ENCODE measurements at regions not wholly inside any gene's neighbourhood (a gene's known extent, or its start where the extent isn't known, plus 50 kb on each side); places are given as distances from the start of the nearest gene placed in this dataset.

DNA sequence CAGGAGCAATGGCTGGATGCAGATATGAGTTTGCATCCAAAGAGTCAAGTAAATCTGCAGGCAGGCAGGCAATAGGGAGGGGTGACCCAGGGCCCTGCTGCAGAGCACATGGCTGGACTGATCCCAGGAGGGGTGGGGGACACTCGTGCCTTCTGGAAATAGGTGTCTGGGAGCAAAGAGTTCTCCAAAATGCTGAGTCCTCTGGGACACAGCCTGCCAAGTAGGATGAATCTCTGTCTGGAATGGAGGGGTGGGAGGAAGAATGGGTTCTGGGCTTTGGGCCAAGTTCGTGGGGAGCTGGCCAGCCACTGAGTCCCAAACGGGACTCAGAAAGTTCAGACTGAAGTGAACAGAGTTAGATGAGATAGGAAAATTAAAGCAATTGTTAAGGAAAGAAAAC lies 214.5 kb downstream of the MTHFS start:
- Histone ChIP-seq H3K4me3 (no peak overlapping the region), H3K27ac (no peak overlapping the region), H3K9me3 (no peaks in the 10 kb centered on the region), H3K36me3 (no peaks in the 10 kb centered on the region), H3K4me1 (no peaks in the 10 kb centered on the region), H3K27me3 (no peaks in the 10 kb centered on the region)
- intact Hi-C loops (cut with DNase I; ENCODE audit: low total_unique reads), result no loop called here
- DNase-seq (ENCODE audit: low spot score in 2 of 2), result no peak
- TF ChIP-seq, protein P1, sequence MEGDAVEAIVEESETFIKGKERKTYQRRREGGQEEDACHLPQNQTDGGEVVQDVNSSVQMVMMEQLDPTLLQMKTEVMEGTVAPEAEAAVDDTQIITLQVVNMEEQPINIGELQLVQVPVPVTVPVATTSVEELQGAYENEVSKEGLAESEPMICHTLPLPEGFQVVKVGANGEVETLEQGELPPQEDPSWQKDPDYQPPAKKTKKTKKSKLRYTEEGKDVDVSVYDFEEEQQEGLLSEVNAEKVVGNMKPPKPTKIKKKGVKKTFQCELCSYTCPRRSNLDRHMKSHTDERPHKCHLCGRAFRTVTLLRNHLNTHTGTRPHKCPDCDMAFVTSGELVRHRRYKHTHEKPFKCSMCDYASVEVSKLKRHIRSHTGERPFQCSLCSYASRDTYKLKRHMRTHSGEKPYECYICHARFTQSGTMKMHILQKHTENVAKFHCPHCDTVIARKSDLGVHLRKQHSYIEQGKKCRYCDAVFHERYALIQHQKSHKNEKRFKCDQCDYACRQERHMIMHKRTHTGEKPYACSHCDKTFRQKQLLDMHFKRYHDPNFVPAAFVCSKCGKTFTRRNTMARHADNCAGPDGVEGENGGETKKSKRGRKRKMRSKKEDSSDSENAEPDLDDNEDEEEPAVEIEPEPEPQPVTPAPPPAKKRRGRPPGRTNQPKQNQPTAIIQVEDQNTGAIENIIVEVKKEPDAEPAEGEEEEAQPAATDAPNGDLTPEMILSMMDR (IDR thresholded peaks at IDR 0.05), result no peak
- TF ChIP-seq POLR2A (IDR thresholded peaks at IDR 0.05) (no peak), POLR2AphosphoS5 (IDR thresholded peaks at IDR 0.05) (no peak)

DNA sequence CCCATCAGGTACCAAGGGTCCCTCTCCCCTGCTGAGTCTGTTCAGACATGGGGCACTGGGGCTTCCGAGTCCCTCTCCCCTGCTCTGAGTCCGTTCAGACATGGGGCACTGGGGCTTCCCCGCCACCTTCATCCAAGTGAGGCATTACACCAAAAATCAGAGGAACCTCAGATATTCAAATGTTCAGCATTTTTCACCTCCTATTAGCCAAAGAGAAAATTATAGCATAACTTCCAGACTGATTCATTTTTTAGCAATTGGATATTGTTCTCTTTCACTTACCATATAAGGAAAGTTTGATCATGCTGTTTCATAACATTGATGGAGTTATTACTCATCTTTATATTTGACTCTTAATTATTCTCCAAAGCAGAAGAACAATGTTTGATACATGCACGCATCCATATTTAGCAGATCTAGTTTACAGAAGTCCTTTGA lies 213.9 kb downstream of the MTHFS start:
- intact Hi-C loops (cut with DNase I; ENCODE audit: low total_unique reads), result no loop called here
- Histone ChIP-seq H3K4me1 (no peaks in the 10 kb centered on the region), H3K9me3 (no peaks in the 10 kb centered on the region), H3K27me3 (no peaks in the 10 kb centered on the region), H3K4me3 (no peak overlapping the region), H3K27ac (no peak overlapping the region), H3K36me3 (no peaks in the 10 kb centered on the region)
- no peak for DNase-seq (ENCODE audit: low spot score in 2 of 2)
- TF ChIP-seq POLR2A (IDR thresholded peaks at IDR 0.05), result no peak

DNA sequence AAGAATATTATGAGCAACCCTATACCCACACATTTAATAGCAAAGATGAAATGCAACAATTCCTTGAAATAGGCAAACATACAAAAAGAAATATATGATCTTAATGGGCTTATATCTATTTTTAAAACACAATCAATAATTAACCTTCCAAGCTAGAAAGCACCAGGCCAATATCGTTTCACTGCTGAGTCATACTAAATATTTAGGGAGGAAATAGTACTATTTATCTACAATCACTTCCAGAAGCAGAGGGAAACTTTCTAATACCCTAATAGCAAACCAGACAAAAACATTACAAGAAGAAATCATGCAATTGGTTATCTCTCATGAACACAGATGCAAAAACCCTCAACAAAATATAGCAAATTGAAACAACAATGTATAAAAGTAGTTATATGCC lies 207.8 kb downstream of the MTHFS start:
- Histone ChIP-seq H3K4me3 (no peak overlapping the region), H3K36me3 (no peaks in the 10 kb centered on the region), H3K4me1 (no peaks in the 10 kb centered on the region), H3K9me3 (peaks cover 7 to 21% of the 10 kb centered on the region in 2 donors), H3K27me3 (no peaks in the 10 kb centered on the region), H3K27ac (no peak overlapping the region)
- DNase-seq (ENCODE audit: low spot score in 2 of 2), result no peak
- no peak for TF ChIP-seq POLR2A (IDR thresholded peaks at IDR 0.05)
- intact Hi-C loops (cut with DNase I; ENCODE audit: low total_unique reads), result no loop called here

DNA sequence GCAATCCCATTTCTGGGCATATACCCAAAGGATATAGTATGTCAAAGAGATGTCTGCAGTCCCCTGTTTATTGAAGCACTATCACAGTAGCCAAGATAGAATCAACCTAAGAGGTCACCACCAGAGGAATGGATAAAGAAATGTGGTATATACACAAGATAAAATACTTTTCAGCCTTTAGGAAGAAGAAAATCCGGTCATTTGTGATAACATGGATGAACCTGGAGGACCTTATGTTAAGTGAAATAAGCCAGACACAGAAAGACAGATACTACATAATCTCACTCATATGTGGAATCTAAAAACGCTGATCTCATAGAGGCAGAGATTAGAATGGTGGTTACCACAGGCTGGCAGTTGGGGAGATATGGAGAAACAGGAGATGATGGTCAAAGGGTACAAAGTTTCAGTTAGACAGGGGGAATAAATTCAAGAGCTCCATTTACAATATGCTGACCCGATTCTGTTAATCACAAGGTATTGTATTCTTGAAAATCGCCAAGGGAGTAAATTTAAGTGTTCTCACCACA lies 195.8 kb downstream of the MTHFS start:
- no peak overlapping the region for H3K4me3 ChIP-seq
- TF ChIP-seq, protein P1 (IDR thresholded peaks at IDR 0.05), result no peak
- TF ChIP-seq POLR2A (IDR thresholded peaks at IDR 0.05) (no peak), POLR2AphosphoS5 (IDR thresholded peaks at IDR 0.05) (no peak)
- no peaks in the 10 kb centered on the region for H3K27me3 ChIP-seq
- DNase-seq (ENCODE audit: low spot score in 2 of 2), result no peak
- intact Hi-C loops (cut with DNase I; ENCODE audit: low total_unique reads), result no loop called here
- no peaks in the 10 kb centered on the region for H3K9me3 ChIP-seq
- no peaks in the 10 kb centered on the region for H3K4me1 ChIP-seq
- H3K36me3 ChIP-seq, result no peaks in the 10 kb centered on the region
- no peak overlapping the region for H3K27ac ChIP-seq

DNA sequence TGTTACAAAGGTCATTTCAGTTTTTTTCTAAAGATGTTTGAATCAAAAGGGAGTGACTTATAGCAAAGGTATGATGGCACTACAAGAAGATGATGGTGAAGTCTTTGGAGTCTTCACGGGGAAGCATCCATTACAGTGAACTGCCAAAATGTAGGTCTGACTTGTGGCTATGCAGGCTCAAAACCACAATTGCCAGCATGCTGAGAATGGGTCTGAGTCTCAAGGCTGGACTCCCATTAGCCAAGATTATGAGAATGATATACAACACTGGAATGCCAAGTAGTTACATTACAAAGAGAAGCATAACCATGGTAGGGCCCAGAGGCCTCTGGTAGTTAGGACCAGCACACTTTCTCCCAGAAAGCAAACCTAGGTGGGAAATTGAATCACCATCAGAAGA lies 194.2 kb downstream of the MTHFS start:
- no peak for DNase-seq (ENCODE audit: low spot score in 2 of 2)
- Histone ChIP-seq H3K4me1 (no peaks in the 10 kb centered on the region), H3K4me3 (no peak overlapping the region), H3K9me3 (peaks cover 0 to 6% of the 10 kb centered on the region in 2 donors), H3K27ac (no peak overlapping the region), H3K27me3 (no peaks in the 10 kb centered on the region), H3K36me3 (no peaks in the 10 kb centered on the region)
- TF ChIP-seq, protein P1 (IDR thresholded peaks at IDR 0.05), result no peak
- TF ChIP-seq POLR2A (IDR thresholded peaks at IDR 0.05), result no peak
- TF ChIP-seq POLR2AphosphoS5 (IDR thresholded peaks at IDR 0.05), result no peak
- intact Hi-C loops (cut with DNase I; ENCODE audit: low total_unique reads), result no loop called here

DNA sequence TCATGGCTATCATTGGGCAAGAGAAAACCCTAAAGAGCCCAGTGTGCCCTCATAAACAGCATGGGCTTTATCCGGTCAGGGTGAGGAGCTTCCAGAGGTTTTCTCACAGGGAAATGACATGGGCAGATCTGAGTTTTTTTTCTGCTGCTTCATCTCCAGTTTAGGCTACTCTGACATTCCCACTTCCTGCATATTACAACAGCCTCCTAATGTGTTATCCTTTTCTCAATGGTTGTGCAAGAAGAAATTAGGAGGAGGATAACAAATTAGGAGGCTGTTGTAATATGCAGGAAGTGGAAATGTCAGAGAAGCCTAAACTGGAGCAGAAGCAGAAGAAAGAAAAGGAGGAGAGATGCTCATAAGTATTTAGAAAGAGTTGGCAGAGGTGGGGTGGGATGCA lies 175.6 kb downstream of the MTHFS start:
- intact Hi-C loops (cut with DNase I; ENCODE audit: low total_unique reads), result no loop called here
- Histone ChIP-seq H3K9me3 (no peaks in the 10 kb centered on the region), H3K4me1 (no peaks in the 10 kb centered on the region), H3K27ac (no peak overlapping the region), H3K27me3 (no peaks in the 10 kb centered on the region), H3K36me3 (no peaks in the 10 kb centered on the region), H3K4me3 (no peak overlapping the region)
- no peak for DNase-seq (ENCODE audit: low spot score in 2 of 2)
- TF ChIP-seq POLR2AphosphoS5 (IDR thresholded peaks at IDR 0.05) (no peak), POLR2A (IDR thresholded peaks at IDR 0.05) (no peak)
- TF ChIP-seq, protein P1 (IDR thresholded peaks at IDR 0.05), result no peak
